Omental fat pad (tissue), 3 donors: ENCODE measurements at regions not wholly inside any gene's neighbourhood (a gene's known extent, or its start where the extent isn't known, plus 50 kb on each side); places are given as distances from the start of the nearest gene placed in this dataset.

Source experiments
- ATAC-seq: fragments of 150-250 bp; one replicate; pipeline ENCODE4 v1.9.1; 2016; ENCODE audit warnings: mild to moderate bottlenecking, moderate library complexity; ENCODE audit not compliant: low FRiP score
- DNase-seq: peaks from one replicate; pipeline ENCODE4 v3.0.0-alpha.2; 2019; ENCODE audit warnings: low spot score
- CTCF ChIP-seq, 3 donors: fragments of 450-650 bp; IDR thresholded peaks; one replicate each; pipeline ENCODE4 v1.5.1; 2016 to 2017; ENCODE audit warnings: antibody characterized with exemption in 3 of 3, mild to moderate bottlenecking in 3 of 3, moderate library complexity in 2 of 3

GRCh38 chr12:93054021-93054420 is 124.9 kb upstream of the EEA1 start:
- ATAC-seq (no peak), DNase-seq (no peak)
- TF ChIP-seq CTCF (IDR thresholded peaks at IDR 0.05), result no peak

GRCh38 chr12:93055221-93055620 is 126.1 kb upstream of the EEA1 start:
- TF ChIP-seq CTCF (IDR thresholded peaks at IDR 0.05), result no peak
- DNase-seq, result no peak
- ATAC-seq, result no peak

- TF ChIP-seq CTCF (IDR thresholded peaks at IDR 0.05), result no peak
- DNase-seq, result no peak
- ATAC-seq, result no peak
Observed at GRCh38 chr12:93056971-93057535, 128.0 kb upstream of the EEA1 start.

GRCh38 chr12:93058280-93058679 is 129.2 kb upstream of the EEA1 start:
- no peak for ATAC-seq
- no peak for DNase-seq
- TF ChIP-seq CTCF (IDR thresholded peaks at IDR 0.05), result no peak

GRCh38 chr12:93059288-93059687 is 130.2 kb upstream of the EEA1 start:
- TF ChIP-seq CTCF (IDR thresholded peaks at IDR 0.05), result no peak
- DNase-seq (no peak), ATAC-seq (no peak)

GRCh38 chr12:93059925-93060665 is 131.0 kb upstream of the EEA1 start:
- no peak for TF ChIP-seq CTCF (IDR thresholded peaks at IDR 0.05)
- ATAC-seq (no peak), DNase-seq (no peak)
